ENCODE measurements at regions not wholly inside any gene's neighbourhood (a gene's known extent, or its start where the extent isn't known, plus 50 kb on each side); places are given as distances from the start of the nearest gene placed in this dataset.

- no peak for DNase-seq
Observed at GRCh38 chr20:60934724-60935123, 317.3 kb upstream of the CDH4 start.

GRCh38 chr20:60935971-60936370, 316.1 kb upstream of the CDH4 start:
- DNase-seq: no peak

GRCh38 chr20:60937585-60937984, 314.5 kb upstream of the CDH4 start:
- no peak for DNase-seq

GRCh38 chr20:60941379-60941778, 310.7 kb upstream of the CDH4 start:
- no peak for DNase-seq

GRCh38 chr20:60947819-60948218, 304.2 kb upstream of the CDH4 start:
- DNase-seq: no peak

DNA sequence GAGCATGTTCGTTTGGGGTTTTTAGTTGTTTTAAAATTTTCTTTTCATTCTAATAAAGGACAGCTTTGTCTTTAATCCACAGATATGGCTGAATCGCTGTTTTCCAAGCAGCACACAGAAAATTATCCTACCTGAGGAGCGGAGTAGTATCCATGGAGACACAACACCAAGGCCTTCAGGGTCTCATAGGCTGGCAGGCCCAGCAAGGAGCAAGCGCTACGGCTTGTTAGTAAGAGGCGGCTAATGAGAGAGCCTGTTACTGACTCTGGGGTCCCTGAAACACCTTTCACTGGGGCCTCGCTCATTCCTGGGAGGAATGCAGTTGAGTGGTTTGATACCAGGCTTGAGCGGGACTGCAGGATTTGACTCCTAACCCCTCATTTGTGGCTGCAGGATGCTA, 303.8 kb upstream of the CDH4 start:
- no peak for DNase-seq

DNA sequence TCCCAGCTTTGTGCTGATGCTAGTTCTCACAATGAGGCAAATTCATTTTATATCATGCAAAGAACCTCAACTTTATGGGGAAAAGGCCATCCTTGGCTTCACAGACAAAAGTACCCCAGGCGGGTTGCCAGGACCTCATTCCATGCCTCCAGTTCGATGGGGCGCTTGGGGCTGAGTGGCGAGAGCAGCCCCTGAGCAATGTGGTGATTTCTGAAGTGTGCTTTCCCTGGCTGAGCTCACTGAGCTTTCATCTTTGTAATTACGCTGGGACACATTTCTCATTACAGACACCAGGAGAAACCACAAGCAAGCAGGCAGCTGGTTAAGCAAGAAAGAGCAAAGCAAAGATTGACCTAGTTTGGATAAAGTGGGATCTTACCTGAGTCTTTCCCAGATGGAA, 301.5 kb upstream of the CDH4 start:
- no peak for DNase-seq

- no peak for DNase-seq
Observed at GRCh38 chr20:60950974-60951373, 301.1 kb upstream of the CDH4 start.

DNA sequence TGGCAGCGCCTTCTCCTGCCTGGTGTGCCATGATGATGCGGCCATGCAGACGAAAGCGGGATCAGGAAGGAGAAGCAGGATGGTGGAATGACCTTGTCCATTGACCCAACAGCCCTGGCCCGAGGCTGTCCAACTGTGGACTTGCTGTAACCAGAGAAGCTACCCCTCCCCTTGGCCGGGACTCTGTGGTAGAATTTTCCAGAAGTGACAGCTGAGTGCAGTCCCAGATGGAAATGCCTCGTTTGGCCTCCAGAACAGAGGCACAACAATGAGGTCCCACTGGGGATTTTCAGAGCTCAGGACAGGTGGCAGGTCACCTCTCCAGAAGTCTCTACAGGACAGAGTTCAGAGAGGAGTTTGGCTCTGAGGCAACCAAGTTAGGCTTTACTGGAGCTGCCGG, 299.2 kb upstream of the CDH4 start:
- DNase-seq: no peak

DNA sequence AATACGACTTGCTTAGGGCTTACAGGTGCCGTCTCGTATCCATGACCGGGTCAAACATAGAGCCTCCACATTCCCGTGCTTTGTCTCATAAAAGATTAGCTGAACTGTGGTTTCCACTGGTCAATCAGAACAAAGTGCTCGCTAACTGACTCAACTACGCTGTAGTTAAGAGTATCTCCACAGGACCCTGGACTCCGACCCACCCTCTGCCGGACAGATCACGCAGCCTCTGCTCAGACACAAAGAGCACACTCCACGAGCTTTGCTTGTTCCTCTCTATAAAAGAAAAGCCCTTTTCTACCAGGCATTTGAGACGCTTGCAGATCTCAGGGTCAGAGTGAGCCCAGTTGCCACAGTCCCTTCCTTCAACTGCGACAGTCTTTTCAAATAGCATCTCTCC, 298.7 kb upstream of the CDH4 start:
- DNase-seq: no peak

GRCh38 chr20:60955706-60956105, 296.4 kb upstream of the CDH4 start:
- no peak for DNase-seq

DNA sequence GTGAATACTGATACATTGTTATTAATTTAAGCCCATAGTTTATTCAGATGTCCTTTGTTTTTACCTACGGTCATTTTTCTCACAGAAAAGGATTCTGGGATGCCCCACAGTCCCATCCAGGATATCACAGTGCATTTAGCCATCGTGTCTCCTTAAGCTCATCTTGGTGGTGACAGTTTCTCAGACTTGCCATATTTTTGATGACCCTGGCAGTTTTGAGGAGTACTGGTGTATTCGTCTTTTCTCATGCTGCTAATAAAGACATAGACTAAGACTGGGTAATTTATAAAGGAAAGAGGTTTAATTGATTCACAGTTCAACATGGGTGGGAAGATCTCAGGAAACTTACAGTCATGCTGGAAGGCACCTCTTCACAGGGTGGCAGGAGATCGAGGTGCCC, 295.9 kb upstream of the CDH4 start:
- no peak for DNase-seq

DNA sequence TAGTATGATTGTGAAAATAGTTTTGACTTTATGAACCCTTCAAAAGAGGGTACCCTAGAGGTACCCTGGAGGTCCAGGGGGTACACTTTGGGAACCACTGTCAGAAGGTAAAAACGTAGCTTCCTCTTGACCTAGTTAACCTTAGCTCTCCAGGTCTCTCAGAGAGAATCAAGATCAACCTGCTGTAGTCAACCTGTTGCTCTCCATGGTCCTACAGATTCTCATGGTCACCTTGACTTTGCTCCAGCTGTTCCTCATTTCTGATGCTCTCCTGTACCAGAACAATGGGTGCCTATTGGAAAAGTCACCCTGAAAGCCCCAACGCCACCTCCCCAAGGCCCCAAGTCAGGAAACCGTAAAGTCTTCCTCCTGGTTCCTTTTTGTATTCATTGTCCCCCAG, 294.4 kb upstream of the CDH4 start:
- DNase-seq: no peak

DNA sequence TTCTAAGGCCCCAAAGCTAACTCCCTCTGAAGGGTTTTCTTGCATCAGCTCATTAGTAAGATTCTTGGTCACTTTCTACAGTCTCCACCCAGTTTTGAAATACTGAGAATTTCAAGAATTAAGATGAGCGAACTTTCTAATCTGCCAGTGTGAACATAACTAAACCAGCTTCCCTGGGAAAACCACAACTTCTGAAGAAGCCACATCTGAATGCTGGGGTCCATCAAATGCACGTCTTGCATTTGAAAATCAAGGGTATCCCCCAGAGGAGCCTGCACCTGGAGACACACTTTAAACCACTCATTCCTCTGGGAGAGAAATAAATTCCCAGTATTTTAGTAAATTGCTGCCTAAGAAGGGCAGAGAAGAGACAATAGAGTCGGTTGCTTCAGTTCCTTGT, 292.1 kb upstream of the CDH4 start:
- no peak for DNase-seq

- no peak for DNase-seq
Observed at GRCh38 chr20:60960500-60960899, 291.6 kb upstream of the CDH4 start.

GRCh38 chr20:60961551-60961950, 290.5 kb upstream of the CDH4 start:
- DNase-seq: no peak

DNA sequence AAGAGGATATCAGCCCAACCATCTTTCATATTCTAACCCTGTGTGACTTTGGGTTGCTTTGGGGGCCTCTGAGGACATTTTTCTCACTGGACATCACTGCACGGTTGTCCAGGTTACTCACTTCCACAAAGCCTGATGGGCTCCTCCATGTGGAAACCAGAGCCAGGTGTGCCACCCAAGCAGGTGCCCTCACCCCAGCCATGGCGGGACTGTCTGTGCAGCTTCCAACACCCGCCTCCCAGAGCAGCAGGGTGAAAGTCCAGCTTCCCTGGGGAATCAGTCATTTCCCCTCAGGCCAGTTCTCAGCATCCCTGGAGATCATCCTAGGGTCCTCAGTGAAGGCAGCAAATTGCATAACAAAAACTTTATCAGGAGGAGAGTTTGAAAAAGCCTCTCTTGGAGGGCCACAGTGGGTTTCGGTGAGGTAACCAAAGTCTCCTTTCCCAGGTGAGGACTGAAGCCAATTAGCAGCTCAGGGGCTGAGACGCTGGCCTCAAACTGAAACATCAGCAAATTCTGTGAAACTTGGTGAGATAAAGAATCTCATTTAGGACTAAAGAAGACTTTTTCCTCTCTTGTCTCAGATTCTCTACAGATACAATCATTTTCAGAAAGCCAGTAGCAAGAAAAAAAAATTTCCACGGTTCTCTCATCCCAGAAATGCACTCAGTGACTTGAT, 289.6 kb upstream of the CDH4 start:
- no peak for DNase-seq

DNA sequence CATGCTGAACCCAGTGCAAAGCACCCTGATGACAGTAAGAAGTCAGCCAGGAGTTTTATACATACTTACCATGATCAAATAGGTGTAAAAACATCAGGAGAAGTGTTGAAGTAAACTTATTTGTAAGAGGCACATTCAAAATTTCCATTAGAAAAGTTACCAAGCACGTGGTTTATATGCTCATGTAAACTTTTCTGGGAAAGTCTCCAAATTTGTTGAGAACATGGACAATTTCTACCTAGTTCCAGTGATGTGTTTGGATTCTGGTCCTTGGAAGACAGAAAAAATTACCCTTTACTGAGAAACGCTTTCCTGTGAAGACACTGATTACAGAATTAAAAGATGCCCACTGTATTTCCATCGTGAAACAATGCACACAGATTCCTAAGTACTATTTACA, 288.9 kb upstream of the CDH4 start:
- DNase-seq: no peak

GRCh38 chr20:60964911-60965310, 287.1 kb upstream of the CDH4 start:
- no peak for DNase-seq

DNA sequence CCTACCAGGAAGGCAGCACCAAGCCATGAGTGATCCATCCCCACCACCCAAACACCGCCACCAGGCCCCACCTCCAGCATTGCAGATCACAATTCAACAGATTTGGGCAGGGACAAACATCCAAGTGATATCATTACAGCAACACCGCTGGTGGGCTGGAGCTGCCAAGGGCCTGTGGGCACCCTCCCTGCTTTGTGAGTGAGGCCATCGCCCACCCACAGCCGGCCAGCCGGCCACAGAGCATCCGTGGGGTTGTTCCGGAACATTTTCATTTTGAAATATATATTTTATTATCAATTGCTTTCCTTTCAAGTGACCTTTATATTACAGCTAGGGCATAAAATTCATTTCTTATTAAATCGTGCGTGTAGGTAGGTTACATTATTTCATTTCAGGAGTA, 286.0 kb upstream of the CDH4 start:
- DNase-seq: no peak

GRCh38 chr20:60966766-60967165, 285.3 kb upstream of the CDH4 start:
- no peak for DNase-seq

- no peak for DNase-seq
Observed at GRCh38 chr20:60967431-60968316, 284.4 kb upstream of the CDH4 start.

DNA sequence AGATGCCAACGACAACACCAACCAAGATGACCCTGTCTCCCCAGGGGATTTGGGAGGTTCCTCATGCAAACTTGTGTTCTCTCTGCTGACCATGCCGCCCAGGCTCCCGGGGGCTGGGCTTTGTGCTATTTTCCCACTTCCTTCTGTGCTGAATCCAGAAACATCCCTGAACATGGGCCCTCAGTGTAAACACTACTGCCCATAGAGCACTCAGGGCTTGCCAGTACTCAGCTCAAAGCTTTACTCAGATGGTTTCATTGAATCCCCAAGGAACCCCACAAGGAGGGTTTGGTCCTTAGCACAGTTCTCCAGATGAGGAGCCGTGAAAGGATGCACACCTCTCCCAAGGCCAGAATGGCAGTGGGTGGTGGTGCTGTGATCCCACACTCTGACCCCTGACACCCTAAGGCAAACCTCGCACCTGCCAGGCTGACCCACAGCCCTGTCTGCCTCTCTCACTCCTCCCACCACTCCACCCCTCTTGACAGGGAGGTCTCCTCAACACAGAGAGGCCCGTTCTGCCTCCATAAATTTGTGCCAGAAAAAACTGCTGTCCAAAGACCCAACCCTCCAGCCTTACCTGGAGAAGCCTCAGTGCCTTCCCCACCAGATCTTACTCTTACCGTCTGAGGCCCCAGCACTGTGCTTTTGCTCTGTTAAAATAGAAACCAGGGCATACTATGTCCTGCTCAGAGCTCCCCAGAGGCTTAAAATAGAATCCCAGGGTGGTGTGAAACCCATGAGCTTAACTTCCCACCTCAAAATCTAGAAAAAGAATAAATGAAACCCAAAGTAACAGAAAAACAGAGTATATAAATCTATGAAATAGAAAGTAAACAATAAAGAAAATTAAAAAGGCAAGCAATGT, 283.0 kb upstream of the CDH4 start:
- DNase-seq: no peak

DNA sequence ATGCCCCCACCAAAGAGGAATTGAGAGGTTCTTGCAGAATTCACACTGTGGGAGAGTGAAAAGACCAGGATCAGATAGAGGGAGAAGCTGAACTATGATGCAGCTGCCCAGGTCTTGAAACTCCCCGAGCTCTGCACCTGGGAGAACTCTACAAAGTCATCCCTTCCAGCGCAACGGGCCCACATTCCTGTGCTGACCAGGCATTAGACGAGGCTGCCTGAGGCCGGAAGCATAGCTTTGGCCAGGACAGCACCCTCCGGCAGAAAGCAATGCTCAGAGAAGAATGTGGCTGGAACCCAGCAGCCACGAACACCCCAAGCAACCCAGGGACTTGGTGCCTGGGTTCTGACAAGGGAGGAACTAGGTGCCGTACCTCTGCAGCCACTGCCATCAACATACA, 281.5 kb upstream of the CDH4 start:
- DNase-seq: no peak
